GM18526 (cell line): ENCODE measurements at regions not wholly inside any gene's neighbourhood (a gene's known extent, or its start where the extent isn't known, plus 50 kb on each side); places are given as distances from the start of the nearest gene placed in this dataset.

Experiments
- POLR2A ChIP-seq: IDR thresholded peaks from 3 replicates; pipeline ENCODE4 v1.6.1; 2011; ENCODE audit not compliant: insufficient read length; ENCODE audit errors: extremely low read depth

DNA sequence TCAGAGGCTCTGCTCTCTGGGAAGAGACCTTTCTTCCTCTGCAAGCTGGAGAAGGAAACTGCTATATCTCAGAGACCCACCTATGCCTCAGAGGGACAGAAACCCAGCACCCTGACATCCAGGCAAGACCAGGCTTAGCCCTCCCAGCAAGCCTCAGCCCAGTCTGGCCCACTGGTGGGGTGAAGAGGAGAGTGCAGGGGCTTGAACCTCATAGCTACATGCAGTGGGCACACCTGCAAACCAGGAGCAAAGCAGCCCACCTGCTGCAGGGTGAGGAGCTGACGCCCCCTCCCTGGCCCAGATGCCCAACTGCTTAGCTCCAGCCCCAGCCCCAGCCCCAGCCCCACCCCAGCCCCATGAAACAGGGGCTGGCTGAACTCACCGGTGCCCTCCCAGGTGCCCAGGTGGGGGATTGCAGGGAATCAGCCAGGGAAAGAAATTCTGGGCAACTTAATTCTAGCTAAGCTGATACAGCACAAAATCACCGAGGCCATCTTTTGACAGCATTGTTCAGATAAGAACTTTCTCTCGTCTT, 246.8 kb downstream of the BUD13 start:
- TF ChIP-seq POLR2A: no peak

DNA sequence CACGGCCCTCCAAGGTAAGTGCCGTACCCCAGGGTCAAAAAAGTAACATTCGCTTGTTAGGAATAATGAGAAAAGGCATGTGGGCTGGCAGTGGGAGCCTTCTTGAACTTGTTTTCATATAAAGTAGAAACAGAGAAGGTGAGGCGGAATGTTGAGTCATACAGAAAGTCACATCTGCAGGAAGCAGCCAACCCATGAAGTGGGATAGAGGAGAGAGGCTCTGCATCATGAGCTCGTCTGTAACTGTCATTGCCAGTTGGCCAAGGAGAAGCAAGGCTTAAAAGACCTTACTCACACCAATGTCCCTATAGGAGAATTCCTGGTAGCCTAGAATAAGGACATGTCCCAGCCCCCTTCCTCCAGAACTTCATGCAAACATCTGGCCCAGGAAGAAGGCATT, 253.3 kb downstream of the BUD13 start:
- no peak for TF ChIP-seq POLR2A

DNA sequence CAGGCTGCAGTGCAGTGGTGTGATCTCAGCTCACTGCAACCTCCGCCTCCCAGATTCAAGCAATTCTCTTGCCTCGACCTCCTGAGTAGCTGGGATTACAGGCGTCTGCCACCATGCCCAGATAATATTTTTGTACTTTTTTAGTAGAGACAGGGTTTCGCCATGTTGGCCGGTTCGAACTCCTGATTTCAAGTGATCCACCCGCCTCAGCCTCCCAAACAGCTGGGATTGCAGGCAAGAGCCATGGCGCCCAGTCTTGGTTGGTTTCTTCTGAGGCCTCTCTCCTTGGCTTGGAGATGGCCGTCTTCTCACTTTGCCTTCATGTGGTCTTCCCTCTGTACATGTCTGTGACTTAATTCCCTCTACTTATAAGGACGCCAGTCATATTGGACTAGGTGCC, 254.6 kb downstream of the BUD13 start:
- no peak for TF ChIP-seq POLR2A

DNA sequence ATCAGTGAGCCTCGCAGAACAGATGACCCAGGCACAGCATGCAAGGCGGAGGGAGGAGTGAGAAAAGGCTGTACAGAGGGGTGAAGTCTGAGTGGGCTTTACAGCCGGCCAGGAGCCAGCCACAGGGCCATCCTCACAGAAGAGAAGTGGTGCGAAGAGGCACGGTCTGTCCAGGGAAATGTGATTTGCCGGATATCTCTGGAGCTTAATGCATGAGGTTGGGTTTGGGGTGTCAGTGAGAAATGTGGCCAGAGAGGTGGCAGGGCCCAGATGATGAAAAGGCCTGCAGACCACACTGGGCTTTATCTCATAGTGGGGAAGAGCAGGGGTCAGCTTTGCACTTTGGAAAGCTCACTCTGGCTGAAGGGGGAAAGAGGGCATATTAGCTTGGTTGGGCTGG, 255.2 kb downstream of the BUD13 start:
- TF ChIP-seq POLR2A: no peak

DNA sequence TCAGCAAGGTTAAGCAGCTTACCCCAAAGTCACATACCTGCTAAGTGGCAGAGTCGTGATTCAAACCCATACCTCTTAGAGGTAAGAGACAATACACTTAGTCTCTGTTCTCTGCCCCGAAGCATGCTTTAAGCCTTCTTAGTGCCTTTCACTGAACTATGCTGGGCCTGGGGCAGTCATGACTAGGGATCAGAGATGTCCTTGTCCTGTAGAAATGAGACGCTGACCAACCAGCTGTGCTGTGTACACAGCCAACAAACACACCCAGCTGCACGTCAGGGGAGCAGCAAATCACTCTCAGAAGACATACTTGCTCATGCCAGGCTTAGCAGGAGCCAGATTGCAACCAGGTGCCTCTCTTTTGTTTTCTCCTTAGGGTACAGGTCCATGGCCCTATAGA, 255.7 kb downstream of the BUD13 start:
- TF ChIP-seq POLR2A: no peak

DNA sequence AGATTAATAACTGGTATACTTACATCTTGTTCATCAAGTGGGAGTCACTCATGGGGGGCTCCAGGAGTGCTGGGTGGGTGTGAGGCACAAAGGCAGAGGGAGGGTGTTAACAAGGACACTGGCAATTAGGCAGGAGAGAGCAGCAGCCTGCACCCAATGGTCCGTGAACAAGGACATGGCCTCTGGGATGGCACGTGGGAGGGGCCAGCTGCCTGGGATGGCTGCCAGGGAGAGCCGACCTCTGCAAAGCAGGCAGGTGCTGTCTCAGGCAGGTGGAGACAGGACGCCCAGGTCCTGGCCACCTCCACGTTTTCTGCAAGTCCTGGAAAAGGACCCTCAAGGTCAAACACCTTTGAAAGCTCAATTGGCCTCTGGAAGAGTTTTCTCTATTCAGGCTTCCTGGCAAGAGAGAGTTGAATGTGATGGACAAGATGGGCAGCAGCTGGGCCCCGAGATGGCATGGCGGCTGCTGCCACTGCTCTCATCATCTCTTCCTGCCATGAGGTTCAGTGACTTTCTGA, 257.1 kb downstream of the BUD13 start:
- no peak for TF ChIP-seq POLR2A

DNA sequence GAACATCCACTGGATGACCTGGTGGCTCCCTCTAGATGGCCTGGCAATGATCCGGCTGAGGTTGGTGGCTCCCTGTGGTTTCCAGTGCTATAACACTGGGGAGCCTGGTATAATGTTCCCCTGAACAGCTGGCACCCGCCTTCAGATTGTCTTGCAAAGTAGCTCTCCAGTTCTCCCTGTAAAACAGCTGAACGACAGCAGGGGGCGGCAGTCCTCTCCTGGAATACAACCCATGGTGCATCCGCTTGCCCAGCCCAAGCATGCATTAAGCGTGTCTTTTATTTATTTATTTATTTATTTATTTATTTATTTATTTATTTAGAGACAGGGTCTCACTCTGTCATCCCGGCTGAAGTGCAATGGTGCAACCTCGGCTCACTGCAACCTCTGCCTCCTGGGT, 258.9 kb downstream of the BUD13 start:
- no peak for TF ChIP-seq POLR2A

DNA sequence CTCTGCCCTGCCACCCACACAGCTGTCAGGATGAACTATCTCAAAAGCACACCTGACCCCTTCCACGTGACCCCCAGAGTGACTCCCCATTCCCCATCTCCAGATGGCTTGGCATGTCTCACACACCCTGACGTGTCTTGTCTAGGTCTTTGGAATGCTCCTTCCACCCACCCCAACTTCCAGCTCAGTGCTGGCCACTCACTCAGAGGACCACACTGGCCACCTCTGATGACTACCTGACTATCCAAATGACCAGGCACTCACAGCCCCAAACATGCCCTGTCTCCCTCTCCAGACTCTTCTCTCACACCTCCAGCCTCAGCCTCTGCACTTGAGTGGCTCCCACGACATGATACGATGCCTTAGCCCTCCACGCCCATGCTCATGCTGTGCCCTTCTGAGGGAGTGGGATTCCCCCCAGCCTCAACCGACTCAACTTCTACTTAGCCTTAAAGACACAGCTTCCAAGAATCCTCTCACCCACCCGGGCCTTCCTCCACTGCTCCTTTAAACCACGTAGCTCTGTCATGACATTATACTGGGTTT, 259.4 kb downstream of the BUD13 start:
- TF ChIP-seq POLR2A: no peak

DNA sequence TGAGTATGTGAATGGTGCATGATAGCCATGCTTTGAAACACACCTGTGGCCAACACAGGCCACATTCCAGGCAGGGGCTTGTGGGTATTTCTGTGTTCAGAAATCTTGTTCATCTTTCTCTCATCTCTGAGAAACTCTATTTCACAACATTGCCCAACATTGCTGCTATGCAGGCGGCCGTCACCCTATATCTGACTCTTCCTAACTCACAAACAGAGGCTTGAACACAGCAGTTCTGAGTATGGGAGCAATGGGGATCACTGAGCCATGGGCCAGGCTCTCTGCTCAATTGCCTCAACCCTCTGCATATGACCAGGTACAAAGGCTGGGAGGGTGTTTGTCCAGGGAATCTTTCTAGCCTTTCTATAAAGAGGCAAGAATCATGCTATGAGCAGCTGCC, 259.9 kb downstream of the BUD13 start:
- no peak for TF ChIP-seq POLR2A

DNA sequence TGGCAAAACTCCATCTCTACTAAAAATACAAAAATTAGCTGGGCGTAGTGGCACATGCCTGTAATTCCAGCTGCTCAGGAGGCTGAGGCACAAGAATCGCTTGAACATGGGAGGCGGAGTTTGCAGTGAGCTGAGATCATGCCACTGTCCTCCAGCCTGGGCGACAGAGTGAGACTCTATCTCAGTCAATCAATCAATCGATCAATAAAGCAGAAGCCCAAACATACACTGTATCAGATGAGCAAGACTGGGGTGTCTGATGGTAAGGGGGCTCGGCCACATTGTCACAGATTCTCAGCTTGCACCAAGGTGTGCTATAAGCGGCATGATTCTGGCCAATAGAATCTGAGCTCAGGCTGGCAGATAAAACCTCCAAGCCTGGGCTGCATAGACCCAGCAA, 261.1 kb downstream of the BUD13 start:
- no peak for TF ChIP-seq POLR2A

DNA sequence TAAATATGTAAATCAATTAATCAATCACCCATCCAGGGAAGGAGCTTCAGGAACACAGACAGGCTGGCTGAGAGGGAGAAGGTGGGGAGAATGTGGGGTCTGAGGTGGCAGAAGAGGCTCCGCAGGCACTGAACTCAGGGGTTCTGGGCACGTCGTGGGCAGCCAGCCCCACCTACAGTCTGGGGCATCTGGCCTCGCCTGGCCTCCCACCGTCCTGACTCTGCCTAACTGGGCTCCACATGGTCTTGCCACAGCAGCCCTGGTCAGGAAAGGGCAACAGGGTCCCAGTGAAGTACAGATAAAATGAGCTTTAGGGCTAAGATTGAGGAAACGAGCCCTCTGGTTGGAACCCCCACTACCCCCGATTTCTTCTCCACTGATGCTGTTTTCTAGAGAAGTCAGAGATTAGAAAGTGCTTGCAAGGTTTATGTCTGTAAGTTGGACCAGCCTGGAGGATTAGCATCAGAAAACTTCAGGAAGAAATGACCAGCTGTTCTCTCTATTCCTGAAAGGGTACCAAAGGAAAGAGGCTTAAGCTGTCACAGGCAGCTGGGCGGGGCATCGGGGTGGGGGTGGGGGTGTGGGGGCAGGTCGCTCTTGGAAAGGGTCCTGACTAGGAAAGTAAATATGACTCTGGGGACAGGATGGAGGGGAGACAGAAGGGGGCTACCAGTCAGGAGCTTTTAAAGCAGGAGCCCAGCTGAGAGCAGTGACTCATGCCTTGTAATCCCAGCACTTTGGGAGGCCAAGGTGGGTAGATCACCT, 261.7 kb downstream of the BUD13 start:
- no peak for TF ChIP-seq POLR2A

DNA sequence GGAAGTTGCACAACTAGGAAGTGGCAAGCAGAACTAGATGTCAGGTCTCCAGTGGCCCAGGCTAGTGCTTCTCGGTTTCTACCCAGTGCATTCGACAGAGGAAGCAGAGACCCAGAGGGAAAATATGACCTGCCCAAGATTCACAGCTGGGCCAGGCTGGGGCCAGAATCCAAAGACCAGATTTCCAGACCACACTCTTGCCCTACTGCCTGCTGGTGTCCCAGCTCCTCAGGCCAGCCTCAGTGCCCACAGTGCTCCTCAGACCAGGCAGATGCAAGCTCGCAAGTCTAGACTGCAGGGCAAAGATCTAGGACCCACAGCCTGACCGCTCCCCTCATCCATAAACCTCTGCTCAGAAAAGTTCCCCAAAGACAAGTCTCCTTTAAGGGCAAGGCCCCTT, 262.6 kb downstream of the BUD13 start:
- TF ChIP-seq POLR2A: no peak

DNA sequence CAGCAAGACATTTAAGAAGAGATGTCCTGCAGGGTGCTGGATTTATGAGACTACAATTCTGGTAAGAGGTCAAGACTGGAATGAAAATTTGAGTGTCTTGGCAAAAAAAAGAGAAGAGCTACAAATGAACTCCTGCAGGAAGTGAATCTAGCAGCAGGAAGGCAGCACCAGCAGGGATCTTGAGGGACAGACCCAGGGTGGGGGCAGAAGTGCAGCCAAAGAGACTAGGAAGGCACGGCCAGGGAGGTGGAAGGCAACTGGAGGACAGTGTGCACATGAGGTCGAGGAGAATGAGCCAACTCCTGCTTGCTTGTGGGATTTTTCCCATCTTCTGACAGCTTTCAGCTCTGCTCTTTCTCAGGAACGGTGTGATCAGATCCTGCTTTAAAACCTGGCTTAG, 263.2 kb downstream of the BUD13 start:
- TF ChIP-seq POLR2A: no peak

DNA sequence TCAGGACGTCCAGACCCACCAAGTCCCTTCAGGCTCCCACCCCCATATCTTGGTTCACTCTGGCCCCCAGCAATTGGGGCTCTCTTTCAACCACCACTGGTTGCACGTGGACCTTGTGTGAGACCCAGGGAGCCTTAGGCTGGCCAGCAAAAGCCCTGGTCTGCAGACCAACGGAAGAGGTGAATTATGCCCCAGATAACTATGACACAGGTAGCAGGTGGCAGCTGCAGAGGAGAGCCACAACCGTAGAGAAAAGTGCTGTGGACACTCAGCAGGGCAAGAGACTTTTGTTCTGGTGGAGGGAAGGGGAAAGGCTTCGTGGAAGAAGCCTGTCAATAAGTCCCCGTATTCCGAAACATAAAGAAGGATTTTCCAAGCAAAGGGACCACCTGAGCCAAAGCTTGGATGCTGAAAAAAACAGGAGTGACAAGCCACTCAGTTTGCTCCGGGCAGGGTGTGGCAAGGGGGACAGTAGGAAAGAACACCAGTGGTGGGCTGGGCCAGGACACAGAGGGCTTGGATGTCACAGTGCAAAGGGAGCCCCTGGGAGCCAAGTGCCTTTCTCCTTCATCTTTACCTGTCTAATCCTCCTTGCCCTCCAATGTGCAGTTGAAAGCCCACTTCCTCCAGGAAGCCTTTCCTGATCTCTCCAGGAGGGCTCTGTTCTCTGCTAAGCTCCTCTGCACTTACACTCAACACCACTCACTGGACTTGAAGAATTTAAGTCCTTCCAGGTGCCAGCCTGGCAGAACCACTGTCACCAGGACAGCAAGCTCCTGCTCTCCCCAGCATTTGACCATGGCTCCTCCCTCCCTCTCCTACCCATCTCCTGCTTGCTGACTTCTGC, 264.7 kb downstream of the BUD13 start:
- no peak for TF ChIP-seq POLR2A

DNA sequence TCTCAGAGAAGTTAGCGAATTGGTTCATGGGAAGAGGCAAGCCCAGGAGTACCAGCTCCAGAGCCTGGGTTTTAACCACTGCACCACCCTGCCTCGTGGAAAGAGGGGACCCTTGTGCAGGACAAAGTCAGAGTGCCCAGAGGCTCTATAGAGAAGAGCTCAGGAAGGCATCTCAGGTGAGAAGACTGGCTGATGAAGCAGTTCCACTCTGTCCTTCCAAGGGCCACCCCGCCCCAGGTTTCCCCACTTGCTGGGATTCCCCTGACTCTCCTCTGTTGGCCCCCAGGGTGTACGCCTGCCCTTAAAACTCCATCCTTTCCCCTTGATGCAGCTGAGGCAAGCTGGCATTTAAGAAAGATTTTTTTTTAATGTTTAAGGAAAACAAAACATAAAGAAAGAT, 265.8 kb downstream of the BUD13 start:
- TF ChIP-seq POLR2A: no peak
